Testis (tissue), 2 donors: ENCODE measurements at regions not wholly inside any gene's neighbourhood (a gene's known extent, or its start where the extent isn't known, plus 50 kb on each side); places are given as distances from the start of the nearest gene placed in this dataset.

Experiments used
- CTCF ChIP-seq, 3 experiments: fragments of 450-650 bp in 2 of 3; fragments of 200-600 bp in 1 of 3; sonication (generic) in 1 of 3; IDR thresholded peaks; one replicate each; pipeline ENCODE4 v1.5.1; 2016 to 2019; ENCODE audit warnings: antibody characterized with exemption in 3 of 3, mild to moderate bottlenecking in 2 of 3, moderate library complexity in 1 of 3
- POLR2A ChIP-seq: fragments of 450-650 bp; IDR thresholded peaks from one replicate; pipeline ENCODE4 v1.6.1; 2017; ENCODE audit warnings: antibody characterized with exemption, mild to moderate bottlenecking, moderate library complexity

- TF ChIP-seq CTCF (IDR thresholded peaks at IDR 0.05) (no peak), POLR2A (no peak)
Measured at GRCh38 chr11:38131535-38131934, 1533.5 kb upstream of the RAG2 start.
